Glomerular visceral epithelial cell (primary cell): ENCODE measurements at regions not wholly inside any gene's neighbourhood (a gene's known extent, or its start where the extent isn't known, plus 50 kb on each side); places are given as distances from the start of the nearest gene placed in this dataset.

Experiments used
- DNase-seq: peaks from one replicate; pipeline ENCODE4 v3.0.0-alpha.2; 2016; ENCODE audit errors: extremely low spot score

DNA sequence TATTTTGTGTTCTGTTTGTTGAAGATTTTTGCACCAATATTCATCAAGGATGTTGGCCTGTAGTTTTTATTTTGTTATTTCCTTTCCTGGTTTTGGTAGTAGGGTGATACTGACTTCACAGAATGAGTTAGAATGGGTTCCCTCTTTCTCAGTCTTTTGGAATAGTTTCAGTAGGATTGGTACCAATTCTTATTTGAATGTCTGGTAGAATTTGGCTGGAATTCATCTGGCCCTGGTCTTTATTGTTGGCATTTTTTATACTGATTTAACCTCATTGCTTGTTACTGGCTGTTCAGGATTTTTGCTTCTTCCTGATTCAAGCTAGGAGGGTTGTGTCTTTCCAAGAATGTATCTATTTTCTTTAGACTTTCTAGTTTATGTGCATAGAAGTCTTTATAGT is 263.7 kb downstream of the SOX11 start:
- no peak for DNase-seq

DNA sequence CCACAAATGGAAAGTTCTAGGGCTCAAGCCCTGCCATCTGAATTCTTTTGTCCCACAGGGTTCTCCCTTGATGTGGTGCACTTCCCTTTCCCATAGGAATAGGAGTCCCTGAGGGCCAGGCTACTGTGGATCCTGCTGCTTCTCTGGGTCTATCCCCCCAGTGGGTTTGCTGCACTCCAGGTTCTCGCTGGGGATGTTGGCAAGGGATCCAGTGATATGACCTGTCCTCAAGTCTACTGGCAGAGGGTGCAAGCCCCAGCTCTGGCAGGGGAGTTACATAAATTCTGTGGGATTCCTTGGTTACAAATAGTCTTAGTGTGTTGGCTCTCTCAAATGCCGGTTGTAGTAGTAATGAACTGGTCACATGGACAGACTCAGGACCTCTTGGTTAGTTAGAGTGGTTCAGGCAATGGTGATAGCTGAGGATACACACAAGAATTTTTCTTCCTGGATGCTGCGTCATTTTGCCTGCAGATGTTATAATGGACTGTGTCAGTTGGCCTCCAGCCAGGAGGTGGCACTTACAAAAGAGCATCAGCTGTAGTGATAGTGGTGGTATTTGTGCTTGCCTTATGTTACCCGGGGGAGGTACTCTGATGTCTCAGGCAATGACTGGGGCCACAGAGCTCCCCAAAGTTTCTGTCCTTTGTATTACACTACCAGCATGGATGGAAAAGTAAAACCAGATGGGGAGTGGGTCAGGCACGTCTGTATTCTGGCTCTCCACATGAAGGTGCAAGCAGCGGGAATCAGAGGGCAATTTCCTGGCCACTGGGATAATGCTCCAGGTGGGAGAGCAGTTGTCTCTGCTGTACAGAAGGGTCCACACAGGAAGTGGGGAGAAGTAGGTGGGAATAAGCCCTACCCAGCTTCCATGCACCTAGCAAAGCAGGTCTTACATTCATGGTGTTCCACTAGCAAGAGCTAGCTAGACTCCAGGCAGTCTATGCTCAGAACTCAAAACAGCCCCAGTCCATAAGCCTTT is 267.9 kb downstream of the SOX11 start:
- no peak for DNase-seq

GRCh38 chr2:5967506-5967905 is 275.3 kb downstream of the SOX11 start:
- no peak for DNase-seq

DNA sequence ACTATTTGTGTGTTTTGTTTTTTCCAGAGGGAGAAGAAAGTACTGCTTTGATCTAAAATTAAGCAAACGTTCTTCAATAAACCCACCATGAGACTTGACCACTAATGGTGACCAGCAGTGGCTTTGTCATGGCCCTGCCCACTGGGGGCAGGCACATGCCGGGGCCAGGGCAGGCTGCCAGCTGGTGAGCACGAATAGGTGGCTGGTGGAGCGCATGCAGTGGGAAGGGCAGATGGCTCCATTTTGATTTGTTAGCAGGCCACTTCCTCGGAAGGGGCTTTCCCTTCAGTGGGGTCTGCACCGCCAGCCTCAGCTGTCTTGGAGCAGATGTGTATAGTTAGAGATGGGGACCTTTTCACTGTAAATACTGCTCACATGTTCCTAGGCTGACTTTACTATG is 277.1 kb downstream of the SOX11 start:
- no peak for DNase-seq

DNA sequence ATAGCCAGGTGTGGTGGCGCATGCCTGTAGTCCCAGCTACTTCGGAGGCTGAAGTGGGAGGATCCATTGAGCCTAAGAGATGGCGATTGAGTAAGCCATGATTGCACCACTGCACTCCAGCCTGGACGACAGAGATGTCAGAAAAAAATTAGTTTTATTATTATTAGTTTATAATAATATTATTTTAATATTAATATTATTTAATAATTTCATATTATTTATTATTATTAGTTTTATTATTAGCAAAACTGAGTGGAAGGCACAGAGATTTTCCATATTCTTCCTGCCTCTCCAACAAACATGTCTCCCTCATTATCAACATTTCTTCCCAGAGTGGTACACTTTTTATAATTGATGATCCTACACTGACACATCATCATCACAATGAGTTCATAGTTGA is 278.2 kb downstream of the SOX11 start:
- DNase-seq = no peak

GRCh38 chr2:5974477-5974876 is 282.3 kb downstream of the SOX11 start:
- no peak for DNase-seq

GRCh38 chr2:5975401-5975800 is 283.2 kb downstream of the SOX11 start:
- no peak for DNase-seq

- no peak for DNase-seq
Observed at GRCh38 chr2:5976531-5977065, 284.4 kb downstream of the SOX11 start.

- DNase-seq = no peak
Observed at GRCh38 chr2:5977477-5977876, 285.3 kb downstream of the SOX11 start.

DNA sequence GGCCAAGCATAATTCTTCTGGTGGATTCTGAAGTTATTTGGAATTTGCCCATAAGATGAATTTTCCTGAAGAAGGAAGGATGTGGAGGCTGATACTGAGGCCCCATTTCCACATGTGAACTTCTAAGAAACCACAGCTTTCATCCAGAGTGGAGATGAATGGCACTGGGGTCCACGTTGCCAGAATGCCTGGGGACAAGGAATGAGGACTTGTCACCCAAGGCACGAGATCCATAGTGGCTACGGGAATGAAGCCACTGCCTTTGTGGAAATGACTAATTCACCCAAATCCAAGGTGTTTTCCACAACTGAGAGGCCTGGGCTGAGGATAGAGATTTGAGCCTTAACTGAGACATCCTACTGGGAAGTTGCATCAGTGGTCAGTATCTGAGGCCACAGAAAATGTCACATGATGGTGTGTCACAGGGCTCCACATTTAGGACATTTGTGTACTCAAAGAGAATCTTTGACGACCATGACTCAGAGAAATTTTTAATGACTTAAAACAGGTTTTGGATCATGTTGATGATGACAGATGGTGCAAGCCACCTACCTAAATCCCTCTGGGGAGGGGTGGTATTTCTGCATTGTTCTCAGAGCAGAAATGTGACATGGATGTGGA is 286.1 kb downstream of the SOX11 start:
- DNase-seq = no peak

- DNase-seq = no peak
Observed at GRCh38 chr2:5980450-5981190, 288.4 kb downstream of the SOX11 start.

GRCh38 chr2:5982193-5982902 is 290.2 kb downstream of the SOX11 start:
- DNase-seq = no peak

DNA sequence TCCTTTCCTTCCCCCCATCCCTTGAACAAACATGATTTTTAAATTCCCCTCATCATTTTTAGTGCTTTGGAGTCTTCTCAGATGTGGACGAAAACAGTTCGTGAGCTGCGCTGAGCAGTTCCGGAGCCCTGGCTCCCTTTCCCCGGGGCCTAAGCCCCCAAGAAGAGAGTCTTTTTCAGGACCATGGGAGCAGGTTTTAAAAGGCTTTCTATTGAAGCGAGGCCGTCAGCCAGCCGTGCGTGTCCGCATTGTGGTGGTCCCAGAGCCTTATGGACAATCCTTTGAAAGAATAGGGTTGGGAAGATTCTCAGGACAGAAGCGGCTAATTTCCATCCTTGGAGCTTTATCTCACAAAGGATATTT is 290.7 kb downstream of the SOX11 start:
- DNase-seq = no peak

DNA sequence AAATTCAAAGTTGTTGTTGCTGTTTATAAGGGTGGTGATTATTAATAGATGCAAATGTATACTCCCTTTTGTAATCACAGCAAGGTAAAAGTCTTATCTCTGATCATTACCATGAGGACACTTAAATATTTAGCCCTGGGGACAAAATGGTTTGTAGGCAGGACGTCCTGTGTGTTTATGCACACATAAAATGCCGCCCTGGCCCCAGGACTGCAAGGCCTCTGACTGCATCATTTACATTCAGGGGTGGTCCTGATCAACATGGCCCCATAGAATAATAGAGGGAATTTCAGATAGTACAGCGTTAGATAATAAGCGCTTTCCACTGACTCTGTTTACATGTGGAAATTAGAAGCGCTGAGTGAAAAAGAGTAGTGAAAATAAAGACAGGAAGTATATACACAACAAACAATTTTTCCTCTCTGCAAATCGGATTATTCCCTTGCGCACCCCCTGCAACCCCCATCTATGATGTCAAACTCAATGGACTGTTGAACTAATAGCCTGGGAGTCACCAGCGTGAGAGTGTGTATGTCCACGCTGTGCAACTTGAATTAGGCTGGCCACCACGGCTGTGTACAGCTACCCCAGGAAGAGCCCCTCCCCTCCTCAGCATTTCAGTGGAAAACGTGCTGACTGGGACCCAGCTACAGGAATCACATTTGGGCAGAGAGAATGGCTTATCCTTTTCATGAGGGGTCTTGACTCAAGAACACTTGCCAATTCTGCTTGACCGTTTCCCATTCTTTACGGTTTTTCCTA is 291.5 kb downstream of the SOX11 start:
- no peak for DNase-seq

DNA sequence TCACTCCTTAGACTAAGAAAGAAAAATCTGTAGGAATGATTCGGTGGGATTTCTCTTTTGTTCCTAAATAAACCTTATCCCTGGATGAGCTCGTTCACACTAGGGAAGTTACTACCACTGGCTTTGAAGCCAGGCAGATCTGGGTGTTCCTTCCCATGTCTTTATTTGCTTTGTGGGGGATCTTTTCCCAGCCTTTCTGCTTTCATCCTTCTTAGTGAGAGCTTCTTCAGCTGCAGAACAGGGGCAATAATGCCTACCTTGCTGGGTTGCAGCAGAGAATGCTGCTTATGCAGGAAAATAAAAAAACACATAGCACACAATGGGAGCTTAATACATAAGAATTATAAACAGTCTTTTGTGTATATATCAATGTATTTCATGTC is 292.1 kb downstream of the SOX11 start:
- DNase-seq = no peak

GRCh38 chr2:5984946-5985345 is 292.8 kb downstream of the SOX11 start:
- no peak for DNase-seq

GRCh38 chr2:5985536-5986385 is 293.6 kb downstream of the SOX11 start:
- DNase-seq = no peak

DNA sequence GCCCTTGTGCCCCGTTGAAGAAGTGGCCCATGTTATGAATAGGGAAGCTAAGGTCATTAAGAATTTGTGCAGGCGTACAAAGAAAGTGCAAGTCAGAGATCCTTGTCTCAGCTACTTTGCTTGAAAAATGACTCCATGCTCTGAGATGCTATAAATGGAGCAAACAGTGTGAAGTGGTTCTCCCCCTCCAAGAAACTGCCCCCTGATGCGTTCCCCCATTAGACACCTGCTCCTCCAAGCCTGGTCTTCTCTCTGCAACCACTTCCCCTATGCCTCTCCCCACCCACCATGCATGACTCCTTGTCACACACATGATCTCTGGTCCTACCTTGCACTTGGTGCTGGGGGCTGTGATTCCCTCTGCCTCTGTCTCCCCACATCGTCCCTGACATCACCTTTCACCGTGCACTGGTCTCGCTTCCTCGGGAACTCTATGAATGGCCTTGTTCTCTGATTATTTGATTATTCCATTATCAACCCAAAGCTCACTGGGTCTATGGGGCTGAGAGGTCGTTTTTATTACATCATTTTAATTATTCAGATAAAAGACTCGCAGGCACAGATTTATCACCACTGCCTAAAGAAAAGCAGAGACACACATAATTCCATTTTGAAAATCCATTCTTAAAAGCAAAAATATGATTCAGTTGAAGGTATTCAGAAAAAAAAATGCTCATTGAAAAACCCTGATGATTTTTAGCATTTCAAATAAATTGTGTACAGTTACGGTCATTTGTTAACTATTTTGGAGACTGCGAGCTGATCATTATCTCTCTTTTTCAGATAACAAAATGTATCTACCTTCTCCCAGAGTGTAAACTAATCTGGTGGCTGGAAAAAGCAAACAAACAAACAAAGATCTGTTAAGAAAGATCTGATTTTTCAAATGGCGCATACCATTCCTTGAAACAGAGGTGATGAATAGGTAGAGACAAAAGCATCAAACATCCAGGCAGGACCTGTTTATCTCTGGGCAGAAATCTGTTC is 294.9 kb downstream of the SOX11 start:
- no peak for DNase-seq

GRCh38 chr2:5988120-5988519 is 295.9 kb downstream of the SOX11 start:
- no peak for DNase-seq
